Stimulated activated CD4-positive, alpha-beta T cell treated with anti-CD3 and anti-CD28 coated beads, Interleukin-4, amount 100 ng/mL, for 48 hours (primary cell): ENCODE measurements at regions not wholly inside any gene's neighbourhood (a gene's known extent, or its start where the extent isn't known, plus 50 kb on each side); places are given as distances from the start of the nearest gene placed in this dataset.

Experiments
- DNase-seq, 2 donors: peaks; one replicate each; pipeline ENCODE4 v3.0.0-alpha.2; 2020; ENCODE audit warnings: low read depth in 2 of 2

GRCh38 chr15:61742591-61742990 is 317.7 kb downstream of the VPS13C start:
- DNase-seq: no peak

DNA sequence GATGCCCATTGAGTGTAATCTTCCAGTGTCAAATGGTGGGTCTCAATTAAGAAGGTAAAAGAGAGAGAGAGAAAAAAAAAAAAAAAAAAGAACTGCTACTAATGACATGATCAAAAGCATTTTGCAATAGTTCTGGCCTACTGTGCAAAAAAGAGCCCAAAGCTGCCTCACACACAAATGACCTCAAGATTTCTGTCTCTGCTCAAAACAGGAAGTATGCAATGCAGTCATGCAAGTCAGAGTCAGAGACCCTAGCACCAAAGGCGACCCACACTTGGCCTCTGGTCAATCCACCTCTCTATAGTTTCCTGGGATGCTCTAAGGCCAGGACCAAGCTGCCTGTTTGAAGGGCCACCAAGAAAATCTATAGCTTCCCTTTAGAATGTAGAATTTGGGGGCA is 323.5 kb downstream of the VPS13C start:
- DNase-seq: no peak

DNA sequence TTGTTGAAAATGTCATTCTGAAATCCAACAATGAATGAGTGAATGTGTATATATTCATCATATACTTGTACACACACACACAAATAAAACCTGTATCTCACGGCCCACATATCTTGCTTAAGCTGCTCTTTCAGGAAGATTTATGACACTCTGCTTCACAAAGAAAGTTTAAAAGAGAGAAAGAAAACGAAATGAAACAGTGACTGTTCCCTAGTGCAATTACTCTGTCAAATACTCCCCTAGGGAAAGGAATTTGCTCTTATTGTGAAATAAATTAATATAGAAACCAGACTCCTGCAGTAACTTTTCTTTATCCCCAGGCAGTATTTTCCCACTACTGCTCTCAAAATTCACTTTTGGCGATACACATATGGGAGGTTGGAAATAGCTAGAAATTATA is 329.1 kb downstream of the VPS13C start:
- DNase-seq: no peak

DNA sequence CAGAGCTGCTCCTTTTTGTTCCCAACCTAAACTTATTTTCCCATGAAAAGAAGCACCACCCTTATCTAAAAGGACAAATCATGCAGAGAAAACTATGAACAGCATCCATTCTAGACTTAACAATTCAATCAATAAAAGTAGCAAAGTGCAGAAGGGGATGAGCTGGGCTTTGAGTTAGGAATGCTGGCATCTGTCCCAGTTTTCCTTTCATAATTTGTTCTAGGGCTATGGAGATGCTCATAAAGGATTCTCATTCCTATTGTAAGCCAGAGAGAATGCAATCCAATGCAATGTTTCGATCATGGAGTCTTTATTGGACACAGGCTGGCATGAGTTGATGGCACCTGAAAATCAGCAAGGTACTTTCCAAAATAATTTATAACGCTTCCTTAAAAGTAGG is 330.6 kb downstream of the VPS13C start:
- no peak for DNase-seq

DNA sequence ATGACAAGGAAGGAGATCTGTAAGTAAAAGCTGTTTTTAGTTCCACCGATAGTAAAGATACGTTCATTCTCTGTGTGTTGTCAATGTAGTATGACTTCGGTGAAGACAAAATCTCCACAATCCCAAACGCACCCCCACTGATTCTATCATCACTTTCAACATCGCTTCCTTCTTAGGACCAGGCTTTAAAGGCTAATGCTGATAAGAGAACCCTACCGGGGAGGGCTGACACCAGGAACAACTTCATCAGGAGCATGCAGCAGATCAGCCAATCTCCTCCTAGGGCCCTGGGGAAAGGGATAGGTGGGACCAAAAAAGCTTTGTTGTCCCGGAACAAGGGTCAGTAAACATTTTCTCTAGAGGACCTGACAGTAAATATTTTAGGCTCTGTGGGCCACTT is 334.1 kb downstream of the VPS13C start:
- DNase-seq: no peak

DNA sequence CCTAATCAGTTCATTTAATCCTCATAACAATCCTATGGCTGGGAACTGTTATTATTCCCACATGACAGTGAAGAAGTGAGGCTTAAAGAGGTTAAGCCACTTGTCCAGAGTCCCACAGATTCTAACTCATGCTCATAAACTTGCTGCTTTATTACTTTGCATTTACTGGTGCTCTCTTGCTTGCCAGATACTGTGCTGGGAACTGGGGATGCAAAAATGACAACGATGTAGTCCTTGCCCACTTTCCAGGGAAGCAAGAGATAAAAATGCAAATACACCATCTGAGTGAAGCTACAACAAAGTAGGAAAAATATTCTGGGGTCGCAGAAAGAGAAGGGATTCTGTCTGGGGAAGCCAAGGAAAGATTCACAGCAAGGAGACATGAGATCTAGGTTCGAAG is 335.0 kb downstream of the VPS13C start:
- no peak for DNase-seq

DNA sequence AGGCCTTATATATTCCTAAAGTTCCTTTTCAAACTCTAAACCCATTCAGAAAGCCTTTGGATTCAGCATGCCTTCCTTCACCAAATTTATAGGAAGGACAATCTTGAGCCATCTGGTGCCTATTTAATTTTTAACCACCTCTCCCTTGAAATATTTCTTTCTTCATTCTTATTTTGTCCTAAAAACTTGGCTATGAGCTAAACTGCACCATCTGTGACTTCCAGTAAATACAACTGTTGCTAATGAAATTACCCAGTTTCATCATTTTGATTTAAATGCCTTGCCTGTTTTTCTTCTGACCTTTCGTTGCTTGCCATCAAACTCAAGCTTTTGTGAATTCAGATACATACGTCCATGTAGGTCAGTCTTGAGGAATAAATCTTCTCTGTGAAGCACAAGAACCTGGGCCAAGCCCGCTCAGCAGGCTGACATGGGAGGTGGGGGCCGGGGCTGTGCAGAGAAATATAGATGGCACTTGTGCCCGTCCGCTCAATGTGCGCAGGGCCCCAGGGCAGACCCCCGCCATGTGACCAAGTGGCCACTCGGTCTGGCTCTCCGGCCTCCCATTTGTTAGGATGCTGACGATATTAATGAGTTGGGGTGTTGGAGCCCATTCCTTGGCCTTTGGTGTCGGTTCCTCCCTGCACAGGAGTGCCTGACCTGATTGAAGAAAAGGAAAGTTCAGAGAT is 335.9 kb downstream of the VPS13C start:
- no peak for DNase-seq

DNA sequence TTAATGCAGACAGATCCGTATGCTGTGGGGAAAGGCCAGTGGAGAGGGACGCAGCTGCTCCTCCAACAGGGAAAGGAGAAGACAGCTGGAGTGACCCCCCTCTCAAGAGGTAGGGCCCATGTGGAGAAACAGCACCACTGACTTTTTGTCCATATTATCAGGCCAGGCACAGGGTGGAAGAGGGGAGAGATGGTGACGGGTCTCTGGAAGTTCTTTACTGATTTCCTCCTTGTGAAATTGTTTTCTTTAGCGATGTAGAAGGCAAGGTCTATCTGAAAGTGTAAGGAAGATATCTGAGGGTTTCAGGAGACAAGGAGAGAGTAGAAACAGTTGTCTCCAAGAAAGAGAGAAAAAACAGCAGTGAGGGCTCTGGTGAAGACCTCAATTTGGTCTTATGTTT is 338.8 kb downstream of the VPS13C start:
- DNase-seq: no peak

DNA sequence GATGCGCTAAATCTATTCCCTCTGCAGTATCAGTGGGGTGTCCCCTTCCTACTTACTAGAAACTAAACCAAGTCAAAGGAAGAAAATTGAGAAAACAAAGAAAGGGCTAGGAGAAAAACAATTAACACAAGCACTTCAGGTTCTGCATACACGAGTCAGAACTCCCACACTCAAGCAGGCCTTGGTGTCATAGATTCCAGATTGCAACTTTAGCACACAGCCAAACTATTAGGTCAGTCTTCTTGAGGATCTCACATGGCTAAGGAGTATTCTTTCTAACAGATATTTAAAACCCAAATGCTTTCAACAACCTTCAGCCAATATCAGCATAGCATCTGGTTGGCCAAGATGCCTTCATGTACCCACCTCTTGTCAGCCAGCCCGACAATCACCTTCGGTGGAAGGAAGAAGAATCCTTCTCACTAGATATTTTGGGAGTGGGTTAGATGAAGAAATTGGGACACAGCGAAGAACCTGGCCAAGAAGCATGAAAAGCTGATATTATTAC is 340.0 kb downstream of the VPS13C start:
- no peak for DNase-seq

DNA sequence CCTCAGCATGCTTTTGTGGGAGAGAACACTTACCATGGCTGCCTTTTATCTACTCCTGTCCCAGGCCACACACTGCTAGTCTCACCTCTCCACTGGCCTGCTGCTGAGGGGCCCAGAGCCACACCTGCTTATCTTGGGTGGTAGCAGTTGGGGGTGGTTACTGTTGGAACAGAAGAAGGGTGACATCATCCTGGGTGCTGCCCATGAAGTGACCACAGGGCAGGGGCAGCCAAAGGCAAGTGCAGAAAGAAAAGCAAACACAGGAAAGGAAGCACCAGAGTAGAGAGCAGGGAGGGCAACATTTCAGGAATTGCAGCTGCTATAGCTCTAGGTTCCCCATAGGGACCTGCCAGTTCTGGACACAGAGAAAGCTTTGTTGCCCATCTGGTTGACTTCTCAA is 345.2 kb downstream of the VPS13C start:
- no peak for DNase-seq

DNA sequence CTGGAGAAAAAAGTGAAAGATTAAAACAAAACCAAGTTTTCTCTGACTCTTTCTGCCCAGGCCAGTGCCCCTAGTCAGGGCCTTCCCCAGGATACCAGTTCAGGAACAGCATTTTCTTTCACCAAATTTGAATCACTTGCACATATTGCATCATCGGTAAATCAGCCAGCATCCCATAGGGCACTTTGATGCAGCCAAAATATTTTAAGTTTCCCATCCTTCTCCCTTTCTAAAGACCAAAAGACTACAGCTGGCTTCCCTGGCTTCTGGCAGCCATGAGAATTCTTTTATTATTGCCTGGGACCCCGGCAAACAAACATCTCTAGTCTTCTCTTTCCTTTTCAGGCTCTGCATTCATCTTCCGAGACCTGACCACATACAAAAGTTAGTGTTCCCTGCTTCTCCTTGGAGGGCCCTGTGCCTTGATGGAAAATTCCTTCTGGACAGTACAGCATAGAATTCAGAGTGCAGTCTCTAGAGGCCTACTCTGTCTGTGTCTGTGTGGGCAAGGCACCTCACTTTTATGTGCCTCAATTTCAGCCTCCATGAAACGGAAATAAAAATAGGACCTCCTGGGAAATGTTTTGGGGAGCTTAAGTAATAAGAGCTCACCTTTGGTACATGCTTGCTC is 348.0 kb downstream of the VPS13C start:
- no peak for DNase-seq

- no peak for DNase-seq
Measured at GRCh38 chr15:61702224-61703020, 357.8 kb downstream of the VPS13C start.

DNA sequence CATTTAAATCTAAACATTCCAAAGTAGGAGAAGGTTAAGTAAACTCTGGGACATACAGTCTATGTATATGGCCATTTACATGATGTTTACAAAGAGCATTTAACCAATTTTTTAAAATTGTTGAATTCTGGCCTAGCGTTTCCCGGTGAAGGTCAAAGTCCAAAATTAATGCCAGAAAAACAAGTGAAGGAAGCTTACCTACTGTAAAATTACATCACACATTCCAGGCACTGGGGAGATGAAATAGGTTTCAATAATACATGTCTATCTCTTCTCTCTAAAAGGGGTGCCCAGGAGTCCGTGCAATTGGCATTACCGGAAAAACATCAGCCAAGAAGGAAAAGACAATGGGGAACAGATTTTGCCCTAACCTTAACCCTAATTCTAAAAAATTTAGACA is 358.8 kb downstream of the VPS13C start:
- no peak for DNase-seq

DNA sequence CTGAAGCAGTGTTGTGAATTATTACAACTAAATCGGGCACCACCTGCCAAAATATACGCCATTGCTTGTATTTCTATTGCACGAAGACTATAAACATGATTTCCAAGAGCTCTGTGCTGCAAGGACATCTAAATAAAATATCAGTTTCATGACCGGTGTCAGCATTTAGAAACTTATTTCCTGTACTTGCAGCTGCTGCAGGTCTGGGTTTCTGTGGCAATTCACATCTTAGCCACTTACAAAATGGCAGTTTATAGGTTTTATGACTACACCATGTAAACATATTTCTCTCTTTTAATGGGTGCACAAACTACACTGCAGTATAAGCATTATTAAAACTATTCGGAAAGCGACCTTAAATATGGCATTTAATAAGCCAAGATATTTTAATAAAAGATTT is 359.4 kb downstream of the VPS13C start:
- no peak for DNase-seq

- no peak for DNase-seq
Measured at GRCh38 chr15:61697796-61698195, 362.5 kb downstream of the VPS13C start.

DNA sequence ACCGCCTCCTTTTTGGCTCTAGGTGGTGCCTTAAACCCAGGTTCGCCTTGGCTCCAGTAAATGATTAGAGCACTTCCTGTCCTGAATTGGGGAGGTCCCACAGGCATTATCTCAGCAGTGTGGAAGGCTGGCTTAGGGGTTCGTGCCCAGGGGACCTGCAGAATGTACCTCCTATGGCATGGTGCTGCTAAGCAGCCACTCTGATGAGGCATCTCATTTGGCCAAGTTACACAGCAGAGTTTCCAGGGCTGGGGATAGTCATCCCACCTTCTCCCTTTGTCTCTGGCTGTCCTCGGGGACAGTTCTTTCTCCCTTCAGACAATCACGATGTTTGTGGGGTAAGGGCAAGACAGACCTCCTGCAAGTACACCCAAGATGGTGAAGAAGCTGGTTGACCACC is 371.2 kb downstream of the VPS13C start:
- no peak for DNase-seq

DNA sequence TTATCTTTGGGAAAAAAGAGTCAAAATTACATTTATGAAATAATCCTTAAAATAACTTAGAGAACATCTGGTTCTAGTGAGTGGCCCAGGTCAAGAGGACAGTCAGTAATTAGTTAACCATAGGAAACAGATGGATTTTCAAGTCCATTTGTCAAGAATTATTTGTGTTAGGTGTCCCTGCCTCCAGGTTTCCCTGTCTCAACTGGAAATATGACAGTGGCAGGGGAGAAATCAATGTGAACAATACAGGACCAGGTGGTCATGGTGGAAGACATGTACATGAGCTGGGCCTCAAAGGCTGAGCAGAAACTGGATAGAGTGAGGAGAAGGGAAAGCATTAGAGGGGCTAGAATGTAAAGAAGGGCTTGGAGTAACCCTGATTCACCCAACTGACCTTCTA is 372.6 kb downstream of the VPS13C start:
- DNase-seq: no peak

GRCh38 chr15:61687124-61687523 is 373.1 kb downstream of the VPS13C start:
- no peak for DNase-seq

DNA sequence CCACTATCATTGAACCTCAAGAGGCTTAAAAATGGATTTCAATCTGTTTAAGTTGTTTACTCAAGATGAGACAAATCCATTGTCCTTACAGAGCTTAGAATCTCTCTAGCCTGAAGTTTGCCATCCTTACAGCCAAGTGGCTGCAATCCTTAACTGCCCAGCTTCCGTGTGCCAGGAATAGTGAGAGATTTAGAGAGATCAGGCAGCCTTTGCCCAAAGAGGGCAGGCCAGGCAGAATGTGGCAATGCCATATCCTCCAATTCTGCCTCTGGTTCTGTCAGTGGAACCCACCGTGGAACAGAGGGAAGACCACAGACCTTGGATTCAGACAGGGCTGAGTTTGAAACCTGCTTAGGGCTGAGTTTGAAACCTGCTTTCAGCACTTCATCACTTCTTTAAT is 374.3 kb downstream of the VPS13C start:
- DNase-seq: no peak

DNA sequence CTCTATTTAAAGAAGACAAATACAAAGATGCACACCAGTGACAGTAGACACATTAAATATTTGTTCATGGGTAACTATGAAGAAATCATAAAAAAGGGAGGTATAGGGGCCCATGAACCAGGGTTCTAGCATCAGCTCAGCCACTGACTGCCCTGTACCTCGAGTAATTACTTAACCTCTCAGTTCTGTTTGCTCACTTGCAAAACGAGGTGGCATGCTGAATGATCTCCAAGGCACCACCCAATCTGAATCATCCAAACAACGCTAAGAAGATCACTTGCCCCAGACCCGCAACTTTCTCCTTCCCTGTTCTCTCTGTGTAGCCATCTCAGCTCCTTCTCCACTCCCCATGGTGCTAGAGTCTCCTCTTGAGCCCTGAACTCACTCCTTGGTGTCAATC is 374.7 kb downstream of the VPS13C start:
- no peak for DNase-seq

DNA sequence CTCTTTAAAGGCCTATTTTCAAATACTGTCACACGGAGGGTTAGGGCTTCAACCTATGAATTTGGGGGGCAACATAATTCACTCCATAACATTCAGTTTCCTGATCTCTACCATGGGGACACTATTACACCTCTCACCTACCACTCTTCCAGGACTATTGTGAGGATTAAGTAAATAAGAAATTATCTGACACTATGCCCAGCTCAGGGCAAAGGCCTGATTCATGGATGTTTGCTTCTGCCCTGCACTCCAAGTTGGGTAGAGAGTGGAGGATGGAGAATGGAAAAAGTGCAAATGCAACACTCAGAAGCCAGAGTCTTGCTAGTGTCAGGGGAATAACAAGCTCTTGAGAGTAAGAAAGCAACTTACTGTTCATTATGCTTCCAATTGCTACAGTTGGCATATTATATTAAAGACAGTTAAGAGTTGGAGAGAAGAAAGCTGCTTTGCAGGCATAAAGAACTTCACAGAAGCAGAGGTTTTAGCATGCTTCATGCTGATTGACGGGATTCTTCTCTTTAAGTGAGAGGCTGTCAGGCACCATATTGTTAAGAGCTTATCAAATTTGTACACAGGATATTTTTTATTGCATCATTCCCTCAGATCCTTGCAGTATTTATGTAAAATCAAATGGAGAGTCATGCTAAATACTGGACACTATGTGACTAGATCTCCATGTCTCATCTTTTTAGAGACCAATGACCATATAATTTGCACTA is 375.3 kb downstream of the VPS13C start:
- DNase-seq: no peak
